Fibroblast of mammary gland (primary cell): ENCODE measurements at regions not wholly inside any gene's neighbourhood (a gene's known extent, or its start where the extent isn't known, plus 50 kb on each side); places are given as distances from the start of the nearest gene placed in this dataset.

ENCODE experiments used
- DNase-seq: peaks from one replicate; pipeline ENCODE4 v3.0.0-alpha.2; 2010; ENCODE audit warnings: low read depth
- H3K4me3 ChIP-seq: 2 replicates; pipeline ENCODE4 v1.5.1; 2011; ENCODE audit warnings: low read depth, mild to moderate bottlenecking, low read length, moderate library complexity; ENCODE audit not compliant: control insufficient read depth
- CTCF ChIP-seq: conservative IDR thresholded peaks from 2 replicates; pipeline ENCODE4 v1.5.1; 2011; ENCODE audit warnings: low read depth, low read length, inconsistent platforms; ENCODE audit not compliant: control insufficient read depth, insufficient read depth

- H3K4me3 ChIP-seq = no peak overlapping the region
- TF ChIP-seq CTCF = no peak
- no peak for DNase-seq
Measured at GRCh38 chr15:94682171-94682570, 450.8 kb downstream of the MCTP2 start.

GRCh38 chr15:94683902-94684301 lies 452.5 kb downstream of the MCTP2 start:
- no peak for TF ChIP-seq CTCF
- no peak overlapping the region for H3K4me3 ChIP-seq
- no peak for DNase-seq

- no peak overlapping the region for H3K4me3 ChIP-seq
- DNase-seq = no peak
- TF ChIP-seq CTCF = no peak
Measured at GRCh38 chr15:94691169-94691568, 459.8 kb downstream of the MCTP2 start.

GRCh38 chr15:94692710-94693109 lies 461.3 kb downstream of the MCTP2 start:
- no peak for TF ChIP-seq CTCF

GRCh38 chr15:94700211-94700610 lies 468.9 kb downstream of the MCTP2 start:
- no peak for DNase-seq
- TF ChIP-seq CTCF = no peak
- H3K4me3 ChIP-seq = no peak overlapping the region

More at GRCh38 chr15:94692710-94693109, 461.3 kb downstream of the MCTP2 start:
- no peak for DNase-seq
- no peak overlapping the region for H3K4me3 ChIP-seq

GRCh38 chr15:94701281-94701985 lies 470.1 kb downstream of the MCTP2 start:
- no peak for DNase-seq
- TF ChIP-seq CTCF = no peak
- H3K4me3 ChIP-seq = no peak overlapping the region
